ENCODE measurements at regions not wholly inside any gene's neighbourhood (a gene's known extent, or its start where the extent isn't known, plus 50 kb on each side); places are given as distances from the start of the nearest gene placed in this dataset.

DNA sequence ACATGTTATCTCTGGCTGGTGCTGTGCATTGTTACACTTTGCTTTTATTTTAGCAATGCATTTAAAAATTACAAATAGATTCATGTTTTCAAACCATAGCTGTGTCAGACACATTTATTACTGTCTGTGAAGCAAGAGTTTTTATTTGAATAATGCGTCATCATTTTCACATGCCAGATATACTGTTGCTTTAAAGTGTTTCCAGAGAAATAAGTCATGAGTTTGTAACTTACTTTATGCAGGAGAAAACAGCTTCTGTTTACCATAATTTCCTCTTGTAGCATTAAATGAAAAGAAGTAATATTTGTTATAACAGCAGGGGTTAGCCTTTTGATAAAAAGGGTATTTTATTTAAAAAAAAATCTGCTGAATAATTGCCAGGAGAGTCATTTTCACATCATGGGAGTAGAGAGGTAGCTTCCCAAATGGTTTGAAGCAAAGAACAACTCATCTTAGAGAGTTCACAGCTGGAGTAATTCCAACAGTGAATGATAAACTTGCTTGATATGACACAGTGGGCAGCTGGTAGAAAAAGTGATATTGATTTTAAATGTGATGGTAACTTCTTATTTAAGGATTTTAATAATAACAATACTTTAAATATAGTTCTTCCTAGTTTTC is 1274.5 kb upstream of the CRIM1 start:
- no peaks in the 10 kb centered on the region for H3K27me3 ChIP-seq
- H3K9ac ChIP-seq: no peak overlapping the region
- no peaks in the 10 kb centered on the region for H3K36me3 ChIP-seq
- Mint-ChIP-seq H3K36me3 (no peaks in the 10 kb centered on the region), H3K27ac (no peak overlapping the region), H3K9me3 (no peaks in the 10 kb centered on the region), H3K4me1 (no peaks in the 10 kb centered on the region), H3K4me3 (no peak overlapping the region), H3K27me3 (ENCODE audit: insufficient read depth, low read depth) (no peaks in the 10 kb centered on the region)
- no peak overlapping the region for H3K4me2 ChIP-seq
- TF ChIP-seq EZH2 (IDR thresholded peaks at IDR 0.05) (no peak), EZH2phosphoT487 (IDR thresholded peaks at IDR 0.05) (no peak)
- TF ChIP-seq, protein P1, sequence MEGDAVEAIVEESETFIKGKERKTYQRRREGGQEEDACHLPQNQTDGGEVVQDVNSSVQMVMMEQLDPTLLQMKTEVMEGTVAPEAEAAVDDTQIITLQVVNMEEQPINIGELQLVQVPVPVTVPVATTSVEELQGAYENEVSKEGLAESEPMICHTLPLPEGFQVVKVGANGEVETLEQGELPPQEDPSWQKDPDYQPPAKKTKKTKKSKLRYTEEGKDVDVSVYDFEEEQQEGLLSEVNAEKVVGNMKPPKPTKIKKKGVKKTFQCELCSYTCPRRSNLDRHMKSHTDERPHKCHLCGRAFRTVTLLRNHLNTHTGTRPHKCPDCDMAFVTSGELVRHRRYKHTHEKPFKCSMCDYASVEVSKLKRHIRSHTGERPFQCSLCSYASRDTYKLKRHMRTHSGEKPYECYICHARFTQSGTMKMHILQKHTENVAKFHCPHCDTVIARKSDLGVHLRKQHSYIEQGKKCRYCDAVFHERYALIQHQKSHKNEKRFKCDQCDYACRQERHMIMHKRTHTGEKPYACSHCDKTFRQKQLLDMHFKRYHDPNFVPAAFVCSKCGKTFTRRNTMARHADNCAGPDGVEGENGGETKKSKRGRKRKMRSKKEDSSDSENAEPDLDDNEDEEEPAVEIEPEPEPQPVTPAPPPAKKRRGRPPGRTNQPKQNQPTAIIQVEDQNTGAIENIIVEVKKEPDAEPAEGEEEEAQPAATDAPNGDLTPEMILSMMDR (IDR thresholded peaks at IDR 0.05): no peak
- no peak overlapping the region for H3K4me3 ChIP-seq
- H3F3A ChIP-seq (ENCODE audit: low read depth): no peaks in the 10 kb centered on the region
- H3K27ac ChIP-seq: no peak overlapping the region
- H2AFZ ChIP-seq (replicated peaks): no peak overlapping the region
- H4K20me1 ChIP-seq (ENCODE audit: low read depth): no peaks in the 10 kb centered on the region
- H3K79me2 ChIP-seq (ENCODE audit: low read depth): no peaks in the 10 kb centered on the region
- no peaks in the 10 kb centered on the region for H3K9me3 ChIP-seq (ENCODE audit: low read depth)
- no peaks in the 10 kb centered on the region for H3K4me1 ChIP-seq
- no peak for DNase-seq (ENCODE audit: low spot score)

DNA sequence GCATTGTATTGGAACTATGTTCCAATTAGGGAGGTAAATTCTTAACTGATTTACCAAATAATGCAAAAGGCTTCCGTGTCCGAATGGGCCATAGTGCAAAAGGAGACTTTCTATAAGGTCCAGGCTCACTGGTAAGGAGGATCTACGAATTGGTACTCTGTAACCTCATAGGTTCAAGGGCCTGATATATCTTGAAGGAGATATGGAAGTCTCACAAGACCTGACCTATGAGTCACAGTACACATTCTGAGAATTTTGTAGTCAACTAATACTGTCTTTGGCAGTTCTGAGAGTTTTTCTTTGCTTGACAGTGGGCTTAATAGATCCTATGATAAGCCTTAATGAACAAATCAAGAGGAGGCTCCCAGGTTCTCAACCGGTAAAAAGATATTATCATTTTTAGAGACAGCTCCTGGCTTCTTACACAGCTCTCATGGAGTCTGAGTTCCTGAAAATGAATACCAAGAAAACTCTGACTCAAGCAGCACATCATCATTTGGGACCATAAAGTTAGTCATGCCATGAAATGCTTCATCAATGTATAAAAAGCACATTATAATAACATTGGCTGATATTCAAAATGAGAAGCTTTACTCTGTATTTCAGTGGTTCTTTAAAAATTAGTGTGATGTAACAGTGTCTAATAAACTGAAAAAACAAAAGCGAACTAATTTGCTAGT is 1275.2 kb upstream of the CRIM1 start:
- Histone ChIP-seq H3K79me2 (ENCODE audit: low read depth) (no peaks in the 10 kb centered on the region), H3K4me2 (no peak overlapping the region), H3K4me3 (no peak overlapping the region), H4K20me1 (ENCODE audit: low read depth) (no peaks in the 10 kb centered on the region), H3K4me1 (no peaks in the 10 kb centered on the region), H3K27ac (no peak overlapping the region), H3K9ac (no peak overlapping the region), H3K36me3 (no peaks in the 10 kb centered on the region), H3K27me3 (no peaks in the 10 kb centered on the region), H3F3A (ENCODE audit: low read depth) (no peaks in the 10 kb centered on the region), H2AFZ (replicated peaks) (no peak overlapping the region), H3K9me3 (ENCODE audit: low read depth) (no peaks in the 10 kb centered on the region)
- H3K9me3 Mint-ChIP-seq: no peaks in the 10 kb centered on the region
- H3K27me3 Mint-ChIP-seq (ENCODE audit: insufficient read depth, low read depth): no peaks in the 10 kb centered on the region
- TF ChIP-seq EZH2 (IDR thresholded peaks at IDR 0.05) (no peak), EZH2phosphoT487 (IDR thresholded peaks at IDR 0.05) (no peak)
- TF ChIP-seq, protein P1 (IDR thresholded peaks at IDR 0.05): no peak
- DNase-seq (ENCODE audit: low spot score): no peak
- no peak overlapping the region for H3K4me3 Mint-ChIP-seq
- H3K27ac Mint-ChIP-seq: no peak overlapping the region
- H3K36me3 Mint-ChIP-seq: no peaks in the 10 kb centered on the region
- H3K4me1 Mint-ChIP-seq: no peaks in the 10 kb centered on the region

DNA sequence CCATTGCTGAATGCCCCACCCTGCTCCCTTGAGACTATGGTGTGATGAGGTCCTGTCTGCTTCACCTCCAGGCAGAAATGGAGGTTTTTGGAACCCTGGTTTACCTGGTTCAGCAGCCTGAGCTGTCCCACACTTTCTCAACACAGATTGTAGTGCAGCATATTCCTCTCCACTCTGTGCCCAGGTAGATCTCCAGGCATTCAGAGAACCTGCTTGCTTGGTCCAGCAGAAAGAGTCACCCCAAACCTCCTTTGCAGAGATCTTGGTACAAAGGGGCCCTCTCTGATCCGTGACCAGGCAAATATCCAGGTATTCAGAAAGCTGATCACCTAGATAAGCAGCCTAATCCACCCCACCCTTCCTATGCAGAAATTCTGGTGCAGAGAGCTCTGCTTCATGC is 1288.2 kb upstream of the CRIM1 start:
- Mint-ChIP-seq H3K4me3 (no peak overlapping the region), H3K36me3 (no peaks in the 10 kb centered on the region), H3K9me3 (peaks cover 4% of the 10 kb centered on the region), H3K27ac (no peak overlapping the region), H3K4me1 (no peaks in the 10 kb centered on the region), H3K27me3 (ENCODE audit: insufficient read depth, low read depth) (no peaks in the 10 kb centered on the region)
- TF ChIP-seq EZH2phosphoT487 (IDR thresholded peaks at IDR 0.05) (no peak), EZH2 (IDR thresholded peaks at IDR 0.05) (no peak)
- TF ChIP-seq, protein P1 (IDR thresholded peaks at IDR 0.05): no peak
- H4K20me1 ChIP-seq (ENCODE audit: low read depth): no peaks in the 10 kb centered on the region
- H3K4me2 ChIP-seq: no peak overlapping the region
- no peak for DNase-seq (ENCODE audit: low spot score)
- no peaks in the 10 kb centered on the region for H3K36me3 ChIP-seq
- no peak overlapping the region for H2AFZ ChIP-seq (replicated peaks)
- no peak overlapping the region for H3K9ac ChIP-seq
- no peaks in the 10 kb centered on the region for H3F3A ChIP-seq (ENCODE audit: low read depth)
- no peak overlapping the region for H3K4me3 ChIP-seq
- H3K27me3 ChIP-seq: no peaks in the 10 kb centered on the region
- no peaks in the 10 kb centered on the region for H3K4me1 ChIP-seq
- no peak overlapping the region for H3K27ac ChIP-seq
- H3K9me3 ChIP-seq (ENCODE audit: low read depth): peaks cover 6% of the 10 kb centered on the region
- H3K79me2 ChIP-seq (ENCODE audit: low read depth): no peaks in the 10 kb centered on the region

All from neural progenitor cell (in vitro differentiated cells).